NCI-H345 treated with DMSO at 0.1 percent for 48 hours (cell line): ENCODE measurements at regions not wholly inside any gene's neighbourhood (a gene's known extent, or its start where the extent isn't known, plus 50 kb on each side); places are given as distances from the start of the nearest gene placed in this dataset.

Source experiments
- DNase-seq: peaks from one replicate; lab custom pipeline; 2025; ENCODE audit not compliant: unreplicated experiment; lab: John Stamatoyannopoulos, UW

DNA sequence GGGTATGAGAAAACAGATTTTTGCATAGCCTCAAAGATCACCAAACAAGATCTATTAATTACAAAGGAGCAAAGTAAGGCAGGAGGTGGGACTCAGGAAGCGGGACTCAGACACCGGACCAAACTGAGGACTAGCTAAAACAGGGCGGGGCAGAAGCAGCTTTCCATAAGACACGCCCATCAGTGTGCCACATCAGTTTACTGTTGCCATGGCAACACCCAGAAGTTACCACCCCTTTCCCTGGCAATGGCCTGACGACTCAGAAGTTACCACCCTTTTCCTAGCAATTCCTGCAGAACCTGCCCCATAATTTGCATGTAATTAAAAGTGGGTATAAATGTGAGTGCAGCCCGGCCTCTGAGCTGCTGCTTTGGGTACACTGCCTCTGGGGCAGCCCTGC is 173.9 kb downstream of the SHANK2 start:
- no peak for DNase-seq

DNA sequence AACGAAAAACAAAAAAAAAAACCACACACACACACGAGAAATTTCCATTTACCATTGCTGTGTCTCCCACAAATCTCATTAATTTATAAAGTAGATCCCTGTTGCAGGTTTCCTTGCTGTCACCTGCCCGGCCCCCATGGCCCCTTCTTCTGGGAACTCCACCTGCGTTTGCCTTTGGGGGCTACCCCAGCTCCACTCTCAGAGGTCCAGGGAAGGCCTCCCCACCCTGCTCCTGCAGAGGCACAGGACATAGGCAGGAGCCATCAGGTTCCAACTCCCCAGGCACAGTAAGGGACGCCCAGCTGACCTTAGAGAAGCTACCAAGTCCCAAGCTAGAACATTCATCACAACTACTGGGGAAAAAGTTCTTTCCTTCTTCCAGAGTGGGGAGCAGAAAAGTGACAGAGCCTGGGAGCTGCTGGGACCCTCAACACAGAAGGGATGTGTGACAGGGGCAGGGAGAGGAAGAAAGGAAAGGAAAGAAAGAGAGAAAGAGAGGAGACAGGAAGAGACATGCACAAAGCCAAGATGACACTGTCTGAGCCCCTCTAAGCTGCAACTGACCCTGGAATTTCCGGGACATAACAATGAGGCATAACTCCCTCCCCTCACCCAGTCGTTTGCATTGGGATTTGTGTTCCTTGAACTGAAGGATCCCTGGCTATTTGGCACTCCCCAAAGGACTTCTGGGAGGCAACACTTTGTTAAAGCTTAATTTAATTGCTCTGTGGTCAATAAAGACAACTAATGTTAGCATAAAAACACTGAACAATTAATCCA is 175.7 kb downstream of the SHANK2 start:
- no peak for DNase-seq

DNA sequence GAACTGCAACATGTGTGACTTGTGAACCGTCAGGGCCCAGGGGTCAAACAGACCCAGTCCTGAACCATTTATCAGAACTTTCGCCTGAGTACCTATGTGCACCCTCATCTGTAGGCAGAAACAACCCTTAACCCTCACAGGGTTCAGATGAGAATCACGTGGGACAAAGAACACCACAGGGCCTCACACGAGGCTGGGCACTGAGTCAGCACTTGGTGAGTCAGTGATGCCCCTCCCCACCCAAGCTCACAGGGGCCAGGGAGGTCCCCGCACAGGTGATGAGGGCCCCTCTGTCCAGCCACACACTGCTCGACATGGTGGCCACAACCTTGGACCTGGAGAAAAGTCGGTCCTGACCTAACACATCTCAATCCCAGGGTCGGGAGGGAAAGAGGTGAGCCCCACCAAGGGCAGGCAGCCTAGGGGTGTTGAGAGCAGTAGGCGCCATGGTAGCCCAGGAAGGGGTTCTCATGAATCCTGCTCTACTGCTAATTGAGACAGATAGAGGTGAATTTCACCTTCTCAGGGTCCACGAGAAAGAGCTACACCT is 176.4 kb downstream of the SHANK2 start:
- DNase-seq: no peak

DNA sequence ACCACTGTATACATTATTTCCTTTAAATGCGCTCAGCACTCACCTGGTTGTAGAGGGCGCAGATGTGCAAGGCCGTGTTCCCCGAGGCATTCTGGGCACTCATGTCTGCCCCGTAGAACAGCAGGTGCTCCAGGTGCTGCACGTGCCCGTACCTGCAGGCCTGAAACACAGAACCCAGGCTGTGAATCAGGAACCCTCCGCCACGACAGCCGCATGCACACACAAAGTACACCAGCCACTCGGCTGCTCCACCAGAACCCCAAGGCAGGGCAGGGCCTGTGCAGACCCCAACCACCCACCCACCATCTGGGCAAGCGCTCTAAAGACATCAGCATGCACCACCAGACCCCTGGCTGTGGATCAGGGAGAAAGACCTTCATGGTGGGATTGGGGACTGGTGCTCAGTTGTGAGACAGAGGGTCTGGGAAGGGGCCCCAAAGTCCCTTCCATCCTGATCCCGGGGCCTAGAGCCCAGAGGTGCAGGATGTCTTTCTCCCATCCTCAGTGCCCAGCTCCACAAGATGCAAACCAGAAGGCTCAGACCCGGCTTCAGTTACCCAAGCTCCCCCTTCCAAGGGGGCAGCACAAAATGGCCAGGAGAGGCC is 177.2 kb downstream of the SHANK2 start:
- DNase-seq: no peak

DNA sequence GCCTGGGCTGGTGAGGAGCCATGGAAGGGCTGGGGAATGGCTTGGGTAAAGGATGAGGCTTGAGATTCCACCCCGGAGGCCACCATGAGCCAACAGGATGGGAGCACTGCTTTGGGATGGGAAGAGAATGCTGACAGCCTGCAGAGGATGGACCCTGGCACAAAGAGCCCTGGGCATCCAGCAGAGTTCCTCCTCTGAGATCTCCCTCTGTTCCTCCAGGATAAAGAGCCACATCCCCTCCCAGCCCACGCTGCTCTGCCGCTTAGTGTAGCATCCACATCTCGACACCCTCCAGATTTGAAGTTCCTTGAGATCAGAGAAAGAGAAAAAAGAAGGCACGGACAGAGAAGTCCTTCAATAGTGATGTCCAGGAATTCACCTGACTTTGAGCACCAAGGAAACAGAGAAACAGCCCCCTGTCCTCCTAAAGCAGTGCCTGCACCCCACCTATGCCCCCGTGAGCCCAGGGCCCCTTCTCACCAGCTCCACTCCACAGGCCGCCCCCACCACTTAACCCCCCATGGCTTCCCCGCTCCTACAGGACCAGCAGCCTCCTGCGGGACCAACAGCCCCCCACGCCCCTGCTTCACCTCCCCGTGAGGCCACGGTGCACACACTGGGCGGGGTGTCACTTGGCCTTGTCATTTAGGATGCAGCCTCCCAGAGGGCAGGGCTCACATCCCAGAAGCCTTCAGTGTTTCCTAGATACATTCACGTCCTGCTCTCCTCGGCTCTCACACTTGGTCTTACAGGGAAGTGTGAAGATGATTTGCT is 180.5 kb downstream of the SHANK2 start:
- no peak for DNase-seq

DNA sequence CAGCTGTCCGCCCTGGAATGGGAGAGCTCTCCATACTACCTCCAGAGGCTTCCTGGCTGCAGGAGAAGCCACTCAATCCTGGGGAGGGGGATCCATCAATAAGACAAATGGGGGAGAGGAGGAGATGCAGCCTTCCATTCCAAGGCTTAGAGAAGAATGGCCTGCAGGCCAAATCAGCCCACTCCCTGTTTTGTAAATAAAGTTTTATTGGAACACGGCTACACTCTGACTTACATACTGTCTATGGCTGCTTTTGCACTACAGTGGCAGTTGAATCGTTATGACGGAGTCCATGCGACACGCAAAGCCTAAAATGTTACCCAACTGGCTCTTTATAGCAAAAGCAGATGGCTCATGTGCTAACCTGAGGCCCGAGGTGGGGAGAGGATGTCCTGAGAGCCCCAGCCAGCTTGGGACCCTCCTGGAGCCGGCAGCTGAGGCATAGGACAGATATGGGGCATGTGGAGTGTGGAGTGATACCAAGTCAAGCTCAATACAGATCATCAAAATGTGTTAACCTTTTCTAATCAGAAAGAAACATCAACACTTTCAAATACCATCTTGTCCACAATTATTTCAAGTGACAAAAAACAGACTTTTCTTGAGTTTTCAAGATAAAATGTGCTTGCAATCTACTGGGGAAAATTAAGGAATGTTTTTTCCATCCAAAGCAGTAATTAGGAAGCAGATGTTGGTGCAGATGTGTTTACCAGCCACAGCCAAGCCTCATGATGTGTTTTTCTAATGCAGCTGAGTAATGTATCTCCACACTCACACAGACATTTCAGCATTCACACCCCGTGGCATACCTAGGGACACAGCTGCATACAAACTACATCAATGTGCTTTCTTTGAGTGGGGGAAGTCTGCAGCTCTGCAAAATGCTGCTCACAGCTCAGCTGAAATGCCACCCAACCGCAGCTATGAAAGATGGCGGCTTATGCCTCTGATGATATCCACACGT is 181.6 kb downstream of the SHANK2 start:
- no peak for DNase-seq

DNA sequence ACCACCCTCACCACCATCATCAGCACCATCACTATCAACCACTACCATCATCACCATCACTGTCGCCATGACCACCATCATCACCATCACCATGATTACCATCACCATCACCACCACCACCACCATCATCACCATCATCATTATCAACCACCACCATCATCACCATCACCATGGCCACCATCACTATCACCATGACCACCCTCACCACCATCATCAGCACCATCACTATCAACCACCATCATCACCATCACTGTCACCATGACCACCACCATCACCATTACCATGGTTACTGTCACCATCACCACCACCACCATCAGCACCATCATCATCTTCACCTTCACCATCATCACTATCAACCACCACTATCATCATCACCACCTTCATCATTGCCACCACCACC is 183.4 kb downstream of the SHANK2 start:
- DNase-seq: no peak

DNA sequence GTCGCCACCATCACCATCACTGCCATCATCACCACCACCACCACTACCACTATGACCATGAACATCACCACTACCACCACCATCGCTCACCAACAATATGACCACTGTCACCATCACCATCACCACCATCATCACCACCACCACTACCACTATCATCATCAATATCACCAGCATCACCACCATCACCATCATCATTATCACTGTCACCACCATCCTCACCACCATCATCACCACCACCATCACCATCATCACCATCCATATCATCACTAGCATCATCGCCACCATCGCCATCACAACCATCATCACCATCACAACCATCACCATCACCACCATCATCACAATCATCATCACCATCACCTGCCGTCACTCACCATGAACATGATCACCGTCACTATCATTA is 184.6 kb downstream of the SHANK2 start:
- DNase-seq: no peak

DNA sequence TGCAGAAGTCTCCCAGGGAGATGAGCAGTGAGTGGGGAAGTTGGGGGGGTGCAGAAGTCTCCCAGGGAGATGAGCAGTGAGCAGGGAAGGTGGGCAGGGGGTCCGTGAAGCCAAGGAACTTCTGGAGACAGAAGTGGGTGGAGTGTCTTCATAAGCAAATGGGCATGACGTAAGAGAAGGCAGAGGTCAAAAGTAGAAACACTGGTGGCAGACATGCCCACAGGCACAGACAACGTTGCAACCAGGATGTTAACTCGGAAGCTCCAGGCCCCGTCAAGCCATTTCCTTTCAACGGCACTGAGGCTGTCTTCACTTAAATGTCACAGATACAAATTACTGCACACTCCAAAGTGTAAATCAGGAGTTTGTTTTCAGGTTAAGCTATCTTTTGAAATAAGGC is 186.1 kb downstream of the SHANK2 start:
- DNase-seq: no peak

DNA sequence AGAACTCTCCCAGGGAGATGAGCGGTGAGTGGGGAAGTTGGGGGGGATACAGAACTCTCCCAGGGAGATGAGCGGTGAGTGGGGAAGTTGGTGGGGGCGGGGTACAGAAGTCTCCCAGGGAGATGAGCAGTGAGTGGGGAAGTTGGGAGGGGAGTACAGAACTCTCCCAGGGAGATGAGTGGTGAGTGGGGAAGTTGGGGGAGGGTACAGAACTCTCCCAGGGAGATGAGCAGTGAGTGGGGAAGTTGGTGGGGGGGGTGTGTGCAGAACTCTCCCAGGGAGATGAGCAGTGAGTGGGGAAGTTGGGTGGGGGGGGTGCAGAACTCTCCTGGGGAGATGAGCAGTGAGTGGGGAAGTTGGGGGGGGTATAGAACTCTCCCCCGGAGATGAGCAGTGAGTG is 186.5 kb downstream of the SHANK2 start:
- DNase-seq: no peak

DNA sequence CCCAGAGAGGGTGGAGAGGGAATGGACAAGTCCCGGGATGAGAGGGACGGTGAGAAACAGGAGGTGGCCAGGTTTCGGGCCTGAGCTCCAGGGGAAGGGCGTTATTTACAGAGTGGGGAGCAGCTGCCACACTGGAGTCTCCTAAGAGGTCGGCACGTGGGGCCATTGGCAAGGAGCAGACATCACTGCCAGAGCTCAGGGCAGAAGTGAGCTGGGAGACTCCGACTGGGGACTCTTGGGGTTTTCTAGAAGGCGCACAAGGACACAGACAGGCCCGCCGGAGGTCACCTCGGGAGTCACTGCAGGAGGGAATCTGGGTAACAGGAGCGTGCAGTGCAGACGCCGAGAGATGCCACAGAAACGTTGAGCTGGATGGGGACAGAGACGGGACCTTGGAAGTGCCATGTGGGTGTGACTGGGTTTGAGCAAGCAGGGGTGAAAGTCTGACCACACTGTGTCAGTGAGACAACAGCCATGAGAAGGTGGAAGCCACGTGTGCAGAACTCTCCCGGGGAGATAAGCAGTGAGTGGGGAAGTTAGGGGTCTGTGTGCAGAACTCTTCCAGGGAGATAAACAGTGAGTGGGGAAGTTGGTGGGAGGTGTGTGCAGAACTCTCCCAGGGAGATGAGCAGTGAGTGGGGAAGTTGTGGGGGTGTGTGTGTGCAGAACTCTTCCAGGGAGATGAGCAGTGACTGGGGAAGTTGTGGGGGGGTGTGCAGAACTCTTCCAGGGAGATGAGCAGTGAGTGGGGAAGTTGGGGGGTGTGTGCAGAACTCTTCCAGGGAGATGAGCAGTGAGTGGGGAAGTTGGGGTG is 187.5 kb downstream of the SHANK2 start:
- no peak for DNase-seq

DNA sequence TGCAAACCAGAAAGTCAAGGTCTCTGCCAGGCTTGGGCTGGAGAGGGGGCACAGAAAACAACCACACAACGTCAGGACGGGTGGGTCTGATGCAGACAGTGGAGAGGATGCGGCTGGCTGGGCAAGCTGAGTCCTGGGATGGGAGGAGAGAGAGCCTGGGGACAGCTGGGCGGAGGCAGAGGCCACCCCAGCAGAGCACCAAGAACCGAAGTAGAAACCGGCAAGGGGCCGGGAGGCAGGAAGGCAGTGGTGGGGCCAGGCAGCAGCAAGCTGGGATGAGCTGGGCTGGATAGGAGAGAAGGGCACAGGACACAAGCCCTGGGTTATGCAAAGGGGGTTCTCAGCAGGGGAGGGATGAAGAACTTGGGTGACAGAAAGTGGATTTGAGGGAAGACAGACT is 188.2 kb downstream of the SHANK2 start:
- DNase-seq: no peak

DNA sequence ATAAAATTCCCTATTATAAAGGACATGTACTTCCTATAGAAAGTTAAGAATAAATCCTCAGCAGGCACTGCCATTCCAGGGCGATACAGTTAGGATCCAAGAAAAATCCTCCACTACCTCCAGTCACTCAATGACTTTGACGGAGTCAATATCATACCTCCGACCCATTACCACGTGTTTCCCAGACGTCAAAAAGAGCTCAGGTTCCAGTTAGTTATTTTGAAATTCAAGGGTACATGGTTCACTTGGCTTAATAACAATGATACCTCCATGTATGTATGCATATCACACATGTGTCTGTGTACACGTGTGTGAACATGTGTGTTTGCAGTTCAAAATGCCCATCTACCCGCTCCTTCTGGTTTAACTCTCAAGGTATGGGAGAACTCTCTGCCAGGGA is 189.2 kb downstream of the SHANK2 start:
- DNase-seq: no peak

DNA sequence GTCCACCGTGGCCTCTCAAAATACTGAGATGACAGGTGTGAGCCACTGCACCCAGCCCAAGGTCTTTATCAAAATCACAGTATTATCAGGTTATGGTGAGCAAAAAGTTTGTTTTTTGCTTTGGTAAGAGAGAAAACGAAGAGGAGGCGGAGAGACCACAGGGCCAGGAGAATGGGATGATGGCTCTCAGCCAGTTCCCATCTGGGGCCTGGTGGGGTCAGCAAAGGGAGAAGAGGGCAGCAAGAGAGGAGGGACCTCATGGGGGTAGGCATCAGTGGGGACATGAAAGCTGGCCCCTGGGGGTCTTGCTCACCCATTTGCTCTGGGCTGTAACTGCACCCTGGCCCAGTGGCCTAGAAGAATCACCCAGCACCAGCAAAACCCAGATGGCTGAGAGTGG is 190.2 kb downstream of the SHANK2 start:
- DNase-seq: no peak

DNA sequence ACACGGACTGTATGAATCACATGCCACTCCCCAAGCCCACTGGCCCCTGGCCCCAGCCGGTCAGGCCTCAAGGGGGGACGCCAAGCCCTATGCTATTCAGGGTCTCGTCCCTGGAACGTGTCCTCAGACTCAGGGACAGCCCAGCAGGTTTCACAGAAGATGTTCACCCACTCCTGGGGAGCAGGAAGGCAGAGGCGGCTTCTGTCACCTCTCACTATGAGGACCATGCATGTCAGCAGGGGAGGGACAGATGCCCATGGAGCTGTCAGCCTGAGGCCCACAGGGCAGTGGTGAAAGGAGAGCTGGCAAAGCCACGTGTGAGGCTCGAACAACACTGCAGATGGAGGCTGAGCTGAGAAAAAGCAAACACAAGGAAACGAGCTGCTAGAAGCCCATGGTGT is 192.0 kb downstream of the SHANK2 start:
- DNase-seq: no peak

DNA sequence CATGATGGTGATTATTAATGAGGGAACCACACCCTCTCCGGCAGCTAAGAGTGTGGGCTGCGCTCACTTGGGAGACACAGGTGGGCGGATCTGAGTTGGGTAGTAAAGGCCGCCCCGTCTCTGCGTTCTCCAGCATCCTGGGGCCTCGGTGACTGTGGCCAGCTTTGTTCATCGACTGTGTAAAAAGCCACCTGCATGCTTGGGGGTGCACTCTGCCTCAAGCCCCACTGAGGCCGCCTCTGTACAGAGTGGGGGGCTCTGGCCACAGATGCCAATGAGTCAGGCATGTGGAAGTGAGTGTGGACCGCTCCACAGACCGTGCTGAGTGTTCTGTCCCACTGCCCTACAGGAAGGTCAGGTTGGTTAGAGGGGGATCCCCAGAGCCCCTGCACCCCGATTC is 192.7 kb downstream of the SHANK2 start:
- DNase-seq: no peak

DNA sequence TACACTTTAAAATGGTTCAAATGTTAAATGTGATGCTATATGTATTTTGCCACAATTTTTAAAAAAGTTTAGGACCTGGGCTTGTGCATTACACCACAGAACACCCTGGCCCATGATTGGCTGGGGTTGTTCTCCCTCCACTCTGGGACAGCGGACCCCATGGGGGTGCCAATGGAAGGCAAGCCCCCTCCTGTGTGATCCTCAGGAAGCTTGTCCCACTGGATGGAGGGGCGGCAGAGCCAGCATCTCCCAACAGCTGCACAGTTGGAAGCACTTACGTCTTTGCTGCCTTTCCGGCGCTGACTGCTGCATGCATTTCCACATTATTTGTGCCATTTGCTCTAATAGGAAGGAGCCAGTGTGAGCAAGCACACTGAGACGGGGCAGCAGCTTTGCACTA is 196.5 kb downstream of the SHANK2 start:
- no peak for DNase-seq
